Esophagus squamous epithelium (tissue), 5 donors: ENCODE measurements at regions not wholly inside any gene's neighbourhood (a gene's known extent, or its start where the extent isn't known, plus 50 kb on each side); places are given as distances from the start of the nearest gene placed in this dataset.

Source experiments
- DNase-seq: peaks from one replicate; lab custom pipeline; 2025; lab: John Stamatoyannopoulos, UW
- H3K27ac ChIP-seq, 4 donors: fragments of 200-600 bp; sonication (generic); one replicate each; pipeline ENCODE4 v1.5.1; 2016 to 2019; ENCODE audit warnings: mild to moderate bottlenecking in 1 of 4
- H3K27me3 ChIP-seq, 4 donors: fragments of 200-600 bp; sonication (generic); 1 replicate in 3 of 4; 2 replicates in 1 of 4; pipeline versions ENCODE4 v1.5.1 to v1.6.0; 2017 to 2021; ENCODE audit warnings: antibody characterized with exemption in 1 of 4
- H3K36me3 ChIP-seq, 3 donors: fragments of 200-600 bp; sonication (generic); one replicate each; pipeline ENCODE4 v1.5.1; 2016 to 2019
- H3K4me1 ChIP-seq, 3 donors: fragments of 200-600 bp; sonication (generic); one replicate each; pipeline ENCODE4 v1.5.1; 2017 to 2019
- H3K4me3 ChIP-seq, 4 donors: fragments of 200-600 bp; sonication (generic); 1 replicate in 3 of 4; 2 replicates in 1 of 4; pipeline ENCODE4 v1.5.1; 2016 to 2019; ENCODE audit warnings: mild to moderate bottlenecking in 2 of 4, moderate library complexity in 1 of 4
- H3K9me3 ChIP-seq, 3 donors: fragments of 200-600 bp; sonication (generic); one replicate each; pipeline ENCODE4 v1.5.1; 2016 to 2019
- CTCF ChIP-seq, 6 experiments: fragments of 450-650 bp in 4 of 6; fragments of 200-600 bp in 2 of 6; sonication (generic) in 2 of 6; IDR thresholded peaks; one replicate each; pipeline ENCODE4 v1.5.1; 2016 to 2019; ENCODE audit warnings: antibody characterized with exemption in 6 of 6, mild to moderate bottlenecking in 4 of 6, moderate library complexity in 4 of 6
- POLR2A ChIP-seq, 4 donors: fragments of 450-650 bp; IDR thresholded peaks; one replicate each; pipeline ENCODE4 v1.6.1; 2017; ENCODE audit warnings: antibody characterized with exemption in 4 of 4, mild to moderate bottlenecking in 4 of 4, moderate library complexity in 3 of 4
- WGBS, 2 donors: methylation state at CpG; one replicate each; pipeline ENCODE4 v1.1.5; 2018; 5-methylcytosine and 5-hydroxymethylcytosine counted together
- intact Hi-C: fragments of 100-400 bp; cut with DNase I; formaldehyde crosslinking; loops from one replicate; pipeline ENCODE4 v1.15.0; 2022
- donor health status: DM: yes; HTN: yes; CAD: no.

GRCh38 chr12:130031041-130031440 is 127.2 kb upstream of the TMEM132D start:
- TF ChIP-seq POLR2A (IDR thresholded peaks at IDR 0.05): no peak
- TF ChIP-seq CTCF (IDR thresholded peaks at IDR 0.05): no peak
- Histone ChIP-seq H3K4me3 (no peak overlapping the region), H3K9me3 (no peaks in the 10 kb centered on the region), H3K4me1 (no peaks in the 10 kb centered on the region), H3K36me3 (no peaks in the 10 kb centered on the region), H3K27ac (no peak overlapping the region), H3K27me3 (peaks cover 0 to 76% (median 0%) of the 10 kb centered on the region in 4 donors)
- DNase-seq: no peak
- intact Hi-C loops: no loop called here
- WGBS, 2 donors: 72 to 79% methylated on average over 10 to 14 of the region's 15 CpGs

GRCh38 chr12:130031571-130032189 is 127.9 kb upstream of the TMEM132D start:
- Histone ChIP-seq H3K4me3 (no peak overlapping the region), H3K36me3 (no peaks in the 10 kb centered on the region), H3K4me1 (no peaks in the 10 kb centered on the region), H3K27me3 (peaks cover 0 to 78% (median 0%) of the 10 kb centered on the region in 4 donors), H3K9me3 (no peaks in the 10 kb centered on the region), H3K27ac (no peak overlapping the region)
- no peak for TF ChIP-seq POLR2A (IDR thresholded peaks at IDR 0.05)
- peak; percentile 49 to 82 (median 70) for TF ChIP-seq CTCF (IDR thresholded peaks at IDR 0.05)
- no peak for DNase-seq
- intact Hi-C loops: no loop called here
- 16 to 26% methylated on average over 5 to 11 of the region's 12 CpGs for WGBS, 2 donors

- TF ChIP-seq CTCF (IDR thresholded peaks at IDR 0.05) (peak; percentile 50 to 96 (median 92)), POLR2A (IDR thresholded peaks at IDR 0.05) (no peak)
- no peak for DNase-seq
- no peak overlapping the region for H3K27ac ChIP-seq
- no peaks in the 10 kb centered on the region for H3K36me3 ChIP-seq
- H3K9me3 ChIP-seq: no peaks in the 10 kb centered on the region
- H3K4me3 ChIP-seq: no peak overlapping the region
- intact Hi-C loops: loop anchor here (10.0 kb wide), 2 partner anchors 233 to 703 kb away; no protein-coding TSS in a partner anchor
- peaks cover 0 to 91% (median 0%) of the 10 kb centered on the region in 4 donors for H3K27me3 ChIP-seq
- H3K4me1 ChIP-seq: peaks cover 0 to 22% (median 0%) of the 10 kb centered on the region in 3 donors
- WGBS, 2 donors: 35 to 53% methylated on average over 2 to 3 of the region's 52 CpGs
Measured at GRCh38 chr12:130041983-130042812, 120.1 kb upstream of the FZD10 start.

GRCh38 chr12:130043685-130044406 is 118.4 kb upstream of the FZD10 start:
- Histone ChIP-seq H3K27ac (no peak overlapping the region), H3K27me3 (peaks cover 0 to 76% (median 0%) of the 10 kb centered on the region in 4 donors), H3K4me3 (no peak overlapping the region), H3K9me3 (no peaks in the 10 kb centered on the region), H3K36me3 (no peaks in the 10 kb centered on the region), H3K4me1 (peaks cover 0 to 28% (median 2%) of the 10 kb centered on the region in 3 donors)
- DNase-seq: no peak
- intact Hi-C loops: loop anchor here (10.0 kb wide), 2 partner anchors 231 to 701 kb away; no protein-coding TSS in a partner anchor
- 48 to 60% methylated on average over 10 to 12 of the region's 13 CpGs for WGBS, 2 donors
- TF ChIP-seq CTCF (IDR thresholded peaks at IDR 0.05) (peak in 2 of 6 experiments; percentile 24 to 25), POLR2A (IDR thresholded peaks at IDR 0.05) (no peak)
